CD4-positive, alpha-beta T cell treated with Interleukin-6 for 4 hours (primary cell): ENCODE measurements at regions not wholly inside any gene's neighbourhood (a gene's known extent, or its start where the extent isn't known, plus 50 kb on each side); places are given as distances from the start of the nearest gene placed in this dataset.
"Not testable (repeated sequence)": the region's sequence is repeated elsewhere in the genome, so short reads cannot be mapped to it uniquely, and the experiment has no call there.

Source experiments
- DNase-seq: peaks from one replicate; pipeline ENCODE4 v3.0.0-alpha.2; 2020; ENCODE audit warnings: mixed read lengths

GRCh38 chr12:115898670-115899069, 378.8 kb downstream of the MED13L start:
- DNase-seq: no peak

- no peak for DNase-seq
Observed at GRCh38 chr12:115897729-115898128, 379.8 kb downstream of the MED13L start.

DNA sequence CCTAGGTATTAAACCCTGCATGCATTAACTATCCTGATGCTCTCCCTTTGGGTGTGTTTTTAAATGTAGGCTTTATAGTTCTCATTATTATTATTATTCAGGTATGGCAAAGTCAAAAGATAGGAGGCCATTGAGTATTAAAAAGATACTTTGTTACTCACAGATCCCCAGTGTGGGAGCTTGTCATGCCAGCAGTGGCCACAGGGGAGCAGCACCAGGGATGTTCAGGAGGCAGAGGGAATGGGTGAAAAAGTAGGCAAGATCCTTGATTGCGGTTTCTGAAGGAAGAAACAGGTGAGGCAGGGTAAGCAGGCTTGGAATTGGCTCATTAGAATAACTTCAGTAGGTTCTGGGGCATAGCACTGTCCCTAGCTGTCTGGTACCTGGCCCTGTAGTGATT, 382.2 kb downstream of the MED13L start:
- DNase-seq: no peak

- DNase-seq: no peak
Observed at GRCh38 chr12:115891556-115892164, 385.8 kb downstream of the MED13L start.

DNA sequence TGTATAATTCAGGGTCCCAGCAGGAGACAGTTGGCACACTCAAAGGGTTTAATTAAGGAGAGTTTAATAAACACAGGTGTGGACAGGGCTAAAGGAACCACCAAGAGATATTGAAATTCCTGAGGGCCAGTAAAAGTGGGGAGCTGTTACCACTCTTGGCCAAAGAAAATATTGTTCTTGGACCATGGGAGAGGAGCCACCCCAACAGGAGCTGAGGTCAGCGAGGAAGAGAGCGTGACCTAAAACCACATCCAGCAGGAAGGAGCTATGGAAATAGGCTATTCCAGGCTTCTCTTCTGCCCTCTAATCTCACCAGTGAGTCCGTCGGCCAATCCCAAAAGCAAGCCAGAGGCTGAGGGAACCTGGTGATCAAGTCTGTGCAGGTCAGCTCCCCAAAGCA, 390.8 kb downstream of the MED13L start:
- no peak for DNase-seq

DNA sequence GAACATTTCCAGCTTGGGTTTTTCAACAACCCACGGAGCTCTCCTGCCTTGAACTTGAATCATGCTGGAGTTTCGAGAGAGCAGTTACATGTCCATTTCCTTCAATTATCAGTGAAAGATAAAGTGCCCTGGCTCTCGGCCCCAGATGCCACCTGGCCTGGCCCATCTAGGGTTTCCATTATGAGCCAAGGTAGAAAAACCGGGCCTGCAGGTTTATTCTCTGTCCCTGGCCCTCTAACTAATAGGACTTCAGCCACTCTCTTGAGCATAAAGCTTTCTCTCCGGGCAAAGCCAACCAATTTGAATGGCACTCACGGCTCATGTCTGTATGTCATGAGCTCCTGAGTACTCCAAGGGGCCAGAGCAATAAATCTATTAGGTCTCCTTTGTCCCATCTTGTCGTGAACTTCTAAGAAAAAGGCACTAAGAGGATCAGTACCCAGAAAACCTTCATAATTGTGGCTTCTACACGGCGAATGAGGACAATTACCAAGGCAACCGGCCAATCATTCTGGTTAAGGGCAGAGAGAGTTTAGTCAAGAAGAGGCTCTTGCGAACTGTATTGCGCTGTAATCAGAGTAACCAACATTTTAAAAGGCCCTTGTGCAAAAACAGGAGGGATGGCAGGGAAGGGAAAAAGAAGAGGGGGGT, 392.3 kb downstream of the MED13L start:
- DNase-seq: no peak

- DNase-seq: no peak
Observed at GRCh38 chr12:115882936-115883335, 394.6 kb downstream of the MED13L start.

- no peak for DNase-seq
Observed at GRCh38 chr12:115880238-115880637, 397.3 kb downstream of the MED13L start.

DNA sequence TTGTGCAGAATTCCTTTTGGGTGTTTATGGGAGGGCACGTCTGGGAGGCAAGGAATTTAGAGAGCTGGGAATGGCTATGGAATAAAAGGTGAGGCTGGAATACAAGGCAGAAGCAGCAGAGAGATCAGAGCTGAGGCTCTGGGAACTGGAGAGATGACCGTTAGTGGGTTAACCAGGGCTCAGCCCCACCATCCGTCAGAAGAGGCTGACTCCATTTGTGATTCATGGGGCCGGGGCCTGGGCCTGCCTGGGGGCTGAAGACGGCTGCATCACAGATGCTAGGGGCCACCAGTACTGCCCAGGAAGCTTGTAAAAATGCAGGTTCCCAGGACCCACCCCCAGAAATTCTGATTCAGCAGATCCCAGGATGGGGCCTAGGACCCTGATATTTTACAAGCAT, 398.1 kb downstream of the MED13L start:
- DNase-seq: no peak

DNA sequence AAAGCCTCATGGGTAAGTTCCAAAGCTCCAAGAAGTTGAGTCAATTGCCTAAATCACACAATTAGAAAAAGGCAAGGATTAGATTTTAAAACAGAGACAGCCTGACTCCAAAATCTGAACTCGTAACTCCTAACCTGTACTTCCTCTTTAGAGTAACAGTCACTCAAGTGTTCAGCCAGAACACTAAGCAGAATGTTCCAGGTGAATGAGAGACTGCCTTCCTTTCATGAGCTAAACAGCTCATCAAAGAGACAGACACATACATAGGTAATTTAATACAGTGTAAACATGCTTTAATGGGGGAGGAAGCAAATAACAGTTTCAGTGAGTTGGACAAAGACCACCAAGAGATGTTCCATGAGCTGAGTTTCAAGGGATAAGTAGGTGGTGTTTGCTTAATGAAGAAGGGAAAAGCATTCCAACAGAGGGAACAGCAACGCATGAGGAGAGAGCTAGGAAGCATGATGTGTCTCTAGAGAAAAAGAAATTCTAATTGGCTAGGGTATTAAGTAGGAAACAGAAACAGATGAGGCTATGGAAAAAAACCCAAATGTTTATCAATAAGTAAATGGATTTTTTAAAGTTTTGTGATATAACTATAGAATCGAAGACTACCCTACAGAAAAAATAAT, 403.9 kb downstream of the MED13L start:
- DNase-seq: no peak

- DNase-seq: no peak
Observed at GRCh38 chr12:115872919-115873357, 404.6 kb downstream of the MED13L start.

DNA sequence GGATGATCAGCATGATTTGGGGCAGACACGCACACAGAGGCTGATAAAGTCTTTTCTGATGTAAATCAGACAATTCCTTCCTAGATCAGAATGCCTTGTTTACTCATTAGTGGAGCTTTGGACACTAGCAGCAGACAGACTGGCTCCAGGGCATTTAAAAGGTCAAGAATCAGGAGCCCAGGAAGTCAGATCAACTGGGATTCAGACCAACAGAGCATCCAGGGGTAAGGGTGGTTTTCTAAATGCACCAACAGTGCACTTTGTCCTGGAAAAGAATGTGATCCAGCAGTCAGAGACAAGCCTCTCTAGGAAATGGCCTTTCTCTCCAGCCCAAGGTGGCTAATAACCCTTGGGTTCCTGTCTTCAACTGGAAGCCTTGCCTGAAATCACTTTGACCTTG, 405.3 kb downstream of the MED13L start:
- no peak for DNase-seq

DNA sequence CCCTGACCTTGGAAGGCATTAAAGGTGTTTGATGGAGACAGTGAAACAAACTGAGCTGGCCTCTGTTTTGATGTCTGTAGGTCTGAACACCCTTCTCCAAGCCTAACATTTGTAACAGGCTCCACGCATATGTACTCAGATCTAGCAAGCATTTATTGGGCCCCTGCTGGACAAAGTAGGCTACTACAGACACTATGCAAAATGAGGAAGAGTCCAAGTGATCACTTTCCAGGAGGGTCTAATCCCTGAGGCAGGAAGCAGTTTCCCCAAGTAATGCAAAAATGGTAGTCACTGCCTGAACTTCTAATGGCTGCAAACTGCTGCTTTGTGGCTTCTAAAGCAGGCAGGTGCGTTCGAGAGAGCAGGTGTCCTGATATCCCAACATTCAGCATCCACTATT, 405.8 kb downstream of the MED13L start:
- DNase-seq: no peak

DNA sequence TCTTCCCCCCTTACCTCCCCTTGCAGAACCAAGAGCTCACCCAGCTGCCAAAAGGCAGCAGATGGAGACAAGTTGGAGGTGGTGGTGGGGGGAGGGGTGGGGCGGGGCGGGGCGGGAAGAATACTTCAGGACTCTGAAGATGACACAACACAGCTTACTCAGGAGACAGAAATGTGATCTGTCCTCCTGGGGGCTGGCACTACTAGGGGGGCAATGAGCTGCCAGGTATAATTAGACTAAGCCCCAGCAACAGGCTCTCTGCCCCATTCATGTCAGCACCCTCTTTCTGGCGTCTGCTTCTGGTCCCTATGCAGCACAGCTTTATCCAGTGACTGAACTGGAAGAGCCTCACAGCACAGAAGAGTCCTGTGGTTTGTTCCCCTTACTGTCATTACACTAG, 407.0 kb downstream of the MED13L start:
- DNase-seq: no peak

DNA sequence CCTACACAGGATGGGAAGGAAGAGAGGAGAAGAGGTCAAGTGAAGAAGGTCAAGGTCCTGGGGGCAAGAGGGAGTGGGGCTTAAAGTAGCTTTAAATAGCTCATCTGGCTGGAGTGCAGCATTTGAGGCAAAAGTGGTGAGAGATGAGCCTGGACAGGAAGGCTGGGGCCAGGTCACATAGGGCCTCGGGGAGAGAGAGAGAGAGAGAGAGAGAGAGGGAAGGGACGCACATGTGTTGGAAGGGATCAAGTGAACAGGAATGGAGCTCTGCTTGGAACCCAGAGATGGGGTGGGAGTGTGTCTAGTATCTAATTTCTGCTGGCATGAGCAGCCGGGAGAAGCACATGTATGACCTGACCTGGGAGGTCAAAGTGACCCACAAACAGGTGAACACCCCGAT, 407.5 kb downstream of the MED13L start:
- DNase-seq: no peak

GRCh38 chr12:115869604-115870003, 407.9 kb downstream of the MED13L start:
- DNase-seq: no peak

DNA sequence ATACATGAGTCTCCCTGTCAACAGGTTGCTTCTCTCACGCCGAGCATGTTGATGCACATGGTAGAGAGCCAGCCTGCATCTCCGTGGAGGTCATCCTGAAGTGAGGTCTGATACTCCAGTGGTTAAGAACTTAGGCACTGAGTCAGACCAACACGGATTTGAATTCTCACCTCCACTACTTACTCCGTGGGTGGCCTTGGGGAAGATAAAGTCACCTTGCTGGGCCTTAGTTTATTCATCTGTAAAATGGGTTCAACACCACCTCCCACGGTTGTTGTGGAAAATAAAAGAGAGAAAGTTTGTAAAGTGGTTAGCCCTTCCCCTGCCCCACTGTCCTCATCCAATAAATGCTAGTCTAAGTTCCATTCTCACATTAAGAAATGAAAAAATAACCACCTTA, 408.9 kb downstream of the MED13L start:
- DNase-seq: no peak

- DNase-seq: no peak
Observed at GRCh38 chr12:115867854-115868253, 409.6 kb downstream of the MED13L start.

DNA sequence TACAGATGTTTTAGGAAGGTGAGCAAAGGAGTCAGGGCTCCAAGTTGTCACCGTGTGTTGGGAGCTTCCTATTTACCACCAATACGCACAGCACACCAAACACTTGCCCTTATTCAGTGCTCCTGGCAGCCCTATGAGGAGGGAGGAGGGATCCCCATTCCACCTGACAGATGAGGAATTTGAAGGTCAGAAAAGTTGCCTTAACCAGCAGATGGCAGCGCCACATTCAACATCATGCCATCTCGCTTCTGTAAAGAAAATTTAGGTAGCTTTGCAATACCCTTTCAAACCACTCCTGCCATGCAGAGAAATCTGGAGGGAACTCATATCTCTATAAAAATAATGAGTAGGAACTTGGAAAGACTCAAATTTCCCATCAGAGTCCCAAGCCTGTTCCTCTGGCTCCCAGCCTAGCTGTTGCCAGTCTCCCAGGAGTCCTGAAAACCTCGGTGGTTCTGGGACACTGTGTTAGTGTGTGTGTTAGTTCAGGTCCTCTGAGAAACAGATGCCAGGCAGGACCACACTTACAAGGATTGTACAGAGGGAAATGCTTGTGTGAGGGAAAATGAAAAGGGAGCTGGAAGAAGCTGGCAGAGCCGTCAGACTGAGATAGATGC, 410.5 kb downstream of the MED13L start:
- DNase-seq: no peak

GRCh38 chr12:115866281-115866680, 411.2 kb downstream of the MED13L start:
- DNase-seq: not testable (repeated sequence)

DNA sequence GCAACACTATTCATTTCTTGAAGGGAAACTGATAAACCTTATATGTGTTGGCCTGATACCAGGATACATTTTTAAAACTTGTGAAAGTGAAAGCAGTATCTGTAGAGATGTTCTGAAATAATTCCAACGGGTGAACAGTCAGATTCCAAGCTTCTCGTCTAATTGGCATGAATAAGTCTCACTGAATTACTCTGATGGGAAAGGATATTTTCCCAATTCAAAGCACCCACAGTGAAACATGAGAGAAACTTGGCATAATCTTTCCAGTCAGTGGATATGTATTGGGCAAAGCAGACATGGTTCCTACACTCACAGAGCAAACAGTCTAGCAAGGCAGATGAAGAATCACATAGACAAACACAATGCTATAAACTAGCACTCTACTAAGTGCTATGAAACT, 413.1 kb downstream of the MED13L start:
- DNase-seq: no peak

DNA sequence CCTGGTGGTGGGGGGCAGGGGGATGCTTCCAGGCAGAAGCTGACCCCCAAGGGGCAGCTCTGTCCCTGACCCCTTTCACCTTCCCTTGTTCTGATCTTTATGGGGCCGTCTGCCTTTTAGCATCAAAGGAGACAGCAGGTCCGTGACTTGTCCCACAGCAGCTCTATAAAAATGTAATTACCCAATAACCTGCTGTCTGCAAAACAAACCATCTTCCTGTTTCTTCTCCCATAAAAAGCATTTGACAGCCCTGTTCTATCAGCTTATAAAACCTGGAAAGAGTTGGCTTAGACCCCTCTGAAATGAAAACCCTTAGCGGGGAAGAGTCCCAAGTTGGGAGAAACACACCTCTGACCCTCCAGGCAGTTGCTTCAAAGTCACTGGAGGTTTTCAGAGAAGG, 416.9 kb downstream of the MED13L start:
- no peak for DNase-seq

DNA sequence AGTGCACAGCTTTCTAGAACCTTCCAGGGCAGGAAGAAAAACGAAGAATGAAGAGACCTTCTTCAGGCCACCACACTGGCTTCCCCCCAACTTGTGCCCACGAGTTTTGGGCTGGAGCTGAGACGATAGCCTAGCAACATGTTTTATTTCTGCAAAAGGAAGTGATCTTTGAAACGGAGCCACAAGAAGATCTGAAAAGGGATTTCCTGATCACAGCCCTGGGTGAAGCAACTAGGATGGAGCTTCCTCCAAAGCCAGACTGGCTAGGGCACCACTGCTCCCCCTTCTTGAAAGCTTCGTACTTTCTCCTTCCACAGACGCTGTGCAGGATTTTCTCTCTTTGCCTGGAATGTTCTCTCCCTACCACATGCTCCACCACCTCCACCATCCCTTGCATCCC, 418.3 kb downstream of the MED13L start:
- DNase-seq: no peak

DNA sequence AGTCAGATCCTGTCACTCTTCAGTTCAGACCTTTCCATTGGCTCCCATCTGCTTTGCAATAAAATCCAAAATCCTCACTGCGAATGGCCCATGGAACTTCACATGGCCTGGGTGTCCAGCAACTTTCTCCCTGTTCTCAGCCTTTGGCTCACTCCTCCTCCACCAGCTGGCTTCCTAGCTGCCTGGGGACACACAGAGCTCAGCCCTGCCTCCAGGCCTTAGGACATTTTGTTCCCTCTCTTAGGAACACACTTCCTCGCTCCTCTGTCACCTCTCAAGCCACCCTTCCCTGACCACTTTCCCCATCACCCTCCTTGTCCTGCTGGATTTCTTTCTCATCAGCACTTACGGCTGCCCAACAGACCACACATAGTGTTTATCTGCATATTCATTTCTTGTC, 419.6 kb downstream of the MED13L start:
- DNase-seq: no peak
